ENCODE measurements at regions not wholly inside any gene's neighbourhood (a gene's known extent, or its start where the extent isn't known, plus 50 kb on each side); places are given as distances from the start of the nearest gene placed in this dataset.

GRCh38 chr4:146114066-146114465 lies 61.5 kb upstream of the LSM6 start:
- no peak overlapping the region for H3K4me3 ChIP-seq
- no peak for TF ChIP-seq CTCF (IDR thresholded peaks at IDR 0.05; ENCODE audit: low read depth, low read length)
- no peaks in the 10 kb centered on the region for H3K4me1 ChIP-seq (ENCODE audit: low read depth)
- no peaks in the 10 kb centered on the region for H3K27me3 ChIP-seq
- H3K36me3 ChIP-seq, result no peaks in the 10 kb centered on the region
- no peak for DNase-seq (ENCODE audit: low read depth in 1 of 2, low spot score in 1 of 2)
- no peak overlapping the region for H3K27ac ChIP-seq
- no peaks in the 10 kb centered on the region for H3K9me3 ChIP-seq (ENCODE audit: low read depth)

- no peaks in the 10 kb centered on the region for H3K27me3 ChIP-seq
- H3K4me1 ChIP-seq (ENCODE audit: low read depth), result no peaks in the 10 kb centered on the region
- H3K27ac ChIP-seq, result no peak overlapping the region
- no peaks in the 10 kb centered on the region for H3K9me3 ChIP-seq (ENCODE audit: low read depth)
- H3K36me3 ChIP-seq, result no peaks in the 10 kb centered on the region
- no peak for TF ChIP-seq CTCF (IDR thresholded peaks at IDR 0.05; ENCODE audit: low read depth, low read length)
- DNase-seq (ENCODE audit: low read depth in 1 of 2, low spot score in 1 of 2), result no peak
- no peak overlapping the region for H3K4me3 ChIP-seq
These were observed 62.3 kb upstream of the LSM6 start for GRCh38 chr4:146113171-146113570.

- H3K4me1 ChIP-seq (ENCODE audit: low read depth), result no peaks in the 10 kb centered on the region
- no peak overlapping the region for H3K27ac ChIP-seq
- no peak for DNase-seq (ENCODE audit: low read depth in 1 of 2, low spot score in 1 of 2)
- no peaks in the 10 kb centered on the region for H3K27me3 ChIP-seq
- H3K36me3 ChIP-seq, result no peaks in the 10 kb centered on the region
- no peak for TF ChIP-seq CTCF (IDR thresholded peaks at IDR 0.05; ENCODE audit: low read depth, low read length)
- no peak overlapping the region for H3K4me3 ChIP-seq
- H3K9me3 ChIP-seq (ENCODE audit: low read depth), result no peaks in the 10 kb centered on the region
These were observed 63.1 kb upstream of the LSM6 start for GRCh38 chr4:146112389-146112788.

GRCh38 chr4:146110871-146111485 lies 64.5 kb upstream of the LSM6 start:
- Histone ChIP-seq H3K4me1 (ENCODE audit: low read depth) (no peaks in the 10 kb centered on the region), H3K27ac (no peak overlapping the region), H3K4me3 (no peak overlapping the region), H3K9me3 (ENCODE audit: low read depth) (no peaks in the 10 kb centered on the region), H3K27me3 (no peaks in the 10 kb centered on the region), H3K36me3 (no peaks in the 10 kb centered on the region)
- no peak for TF ChIP-seq CTCF (IDR thresholded peaks at IDR 0.05; ENCODE audit: low read depth, low read length)
- DNase-seq (ENCODE audit: low read depth in 1 of 2, low spot score in 1 of 2), result no peak

- H3K4me3 ChIP-seq, result no peak overlapping the region
- no peak for TF ChIP-seq CTCF (IDR thresholded peaks at IDR 0.05; ENCODE audit: low read depth, low read length)
- H3K9me3 ChIP-seq (ENCODE audit: low read depth), result no peaks in the 10 kb centered on the region
- no peaks in the 10 kb centered on the region for H3K36me3 ChIP-seq
- DNase-seq (ENCODE audit: low read depth in 1 of 2, low spot score in 1 of 2), result no peak
- no peaks in the 10 kb centered on the region for H3K4me1 ChIP-seq (ENCODE audit: low read depth)
- H3K27me3 ChIP-seq, result no peaks in the 10 kb centered on the region
- no peak overlapping the region for H3K27ac ChIP-seq
These were observed 66.8 kb upstream of the LSM6 start for GRCh38 chr4:146108756-146109155.

All from cardiac muscle cell (in vitro differentiated cells and primary cell).